Colonic mucosa (tissue), 4 donors: ENCODE measurements at regions not wholly inside any gene's neighbourhood (a gene's known extent, or its start where the extent isn't known, plus 50 kb on each side); places are given as distances from the start of the nearest gene placed in this dataset.

Source experiments
- DNase-seq: peaks from one replicate; pipeline ENCODE4 v3.0.0-alpha.2; 2020
- H3K27ac ChIP-seq: fragments of 200-600 bp; one replicate; pipeline ENCODE4 v1.8.0; 2021
- H3K27me3 ChIP-seq: fragments of 200-600 bp; one replicate; pipeline ENCODE4 v1.8.0; 2021
- H3K36me3 ChIP-seq: fragments of 200-600 bp; one replicate; pipeline ENCODE4 v1.8.0; 2021
- H3K4me1 ChIP-seq: fragments of 200-600 bp; one replicate; pipeline ENCODE4 v1.8.0; 2021; ENCODE audit warnings: mild to moderate bottlenecking
- H3K4me3 ChIP-seq: fragments of 200-600 bp; one replicate; pipeline ENCODE4 v1.8.0; 2021
- H3K9ac ChIP-seq, 2 donors: one replicate each; pipeline ENCODE4 v1.7.0; 2013; ENCODE audit warnings: control low read depth in 2 of 2, low read depth in 2 of 2, low read length in 2 of 2
- H3K9me3 ChIP-seq: fragments of 200-600 bp; one replicate; pipeline ENCODE4 v1.8.0; 2021
- CTCF ChIP-seq: fragments of 200-600 bp; IDR thresholded peaks from one replicate; pipeline ENCODE4 v1.8.0; 2022; ENCODE audit warnings: antibody characterized with exemption, mild to moderate bottlenecking
- intact Hi-C: fragments of 100-400 bp; cut with DNase I; formaldehyde crosslinking; loops from one replicate; pipeline ENCODE4 v1.14.1; 2022
- donor health status: healthy.
- donor health status: DM: no; HTN: no; CAD: no.
- donor health status: DM: no; HTN: no; CAD: no.

- TF ChIP-seq CTCF = no peak
- Histone ChIP-seq H3K9me3 (no peaks in the 10 kb centered on the region), H3K4me3 (no peak overlapping the region), H3K27ac (peak overlapping the region; percentile 13), H3K27me3 (no peaks in the 10 kb centered on the region), H3K4me1 (no peaks in the 10 kb centered on the region), H3K9ac (no peak overlapping the region), H3K36me3 (no peaks in the 10 kb centered on the region)
- DNase-seq = peak; percentile 41
- intact Hi-C loops = no loop called here
Measured at GRCh38 chr14:34359420-34360117, 102.5 kb downstream of the SPTSSA start.

GRCh38 chr14:34356264-34356654, 105.8 kb downstream of the SPTSSA start:
- Histone ChIP-seq H3K27ac (no peak overlapping the region), H3K36me3 (no peaks in the 10 kb centered on the region), H3K4me1 (no peaks in the 10 kb centered on the region), H3K9me3 (no peaks in the 10 kb centered on the region), H3K4me3 (no peak overlapping the region), H3K9ac (no peak overlapping the region), H3K27me3 (no peaks in the 10 kb centered on the region)
- DNase-seq = no peak
- no peak for TF ChIP-seq CTCF
- intact Hi-C loops = no loop called here

- no peak for TF ChIP-seq CTCF
- Histone ChIP-seq H3K27me3 (no peaks in the 10 kb centered on the region), H3K36me3 (no peaks in the 10 kb centered on the region), H3K27ac (no peak overlapping the region), H3K9ac (no peak overlapping the region), H3K9me3 (no peaks in the 10 kb centered on the region), H3K4me3 (no peak overlapping the region), H3K4me1 (no peaks in the 10 kb centered on the region)
- DNase-seq = no peak
- intact Hi-C loops = no loop called here
Measured at GRCh38 chr14:34355584-34356263, 106.3 kb downstream of the SPTSSA start.

GRCh38 chr14:34354556-34354955, 107.5 kb downstream of the SPTSSA start:
- intact Hi-C loops = no loop called here
- TF ChIP-seq CTCF = no peak
- no peak overlapping the region for H3K27ac ChIP-seq

GRCh38 chr14:34350903-34351302, 111.1 kb downstream of the SPTSSA start:
- Histone ChIP-seq H3K4me1 (no peaks in the 10 kb centered on the region), H3K36me3 (no peaks in the 10 kb centered on the region), H3K9me3 (no peaks in the 10 kb centered on the region), H3K9ac (no peak overlapping the region), H3K4me3 (no peak overlapping the region), H3K27ac (no peak overlapping the region), H3K27me3 (no peaks in the 10 kb centered on the region)
- DNase-seq = no peak
- TF ChIP-seq CTCF = no peak
- intact Hi-C loops = no loop called here

More at GRCh38 chr14:34354556-34354955, 107.5 kb downstream of the SPTSSA start:
- H3K9ac ChIP-seq = no peak overlapping the region
- no peak for DNase-seq
- H3K36me3 ChIP-seq = no peaks in the 10 kb centered on the region
- no peaks in the 10 kb centered on the region for H3K4me1 ChIP-seq
- no peaks in the 10 kb centered on the region for H3K27me3 ChIP-seq
- no peak overlapping the region for H3K4me3 ChIP-seq
- H3K9me3 ChIP-seq = no peaks in the 10 kb centered on the region
